COLO668 (cell line): ENCODE measurements at regions not wholly inside any gene's neighbourhood (a gene's known extent, or its start where the extent isn't known, plus 50 kb on each side); places are given as distances from the start of the nearest gene placed in this dataset.

Experiments used
- DNase-seq: peaks from one replicate; lab custom pipeline; 2025; ENCODE audit not compliant: unreplicated experiment; lab: John Stamatoyannopoulos, UW

- no peak for DNase-seq
Observed at GRCh38 chr11:88448131-88448670, 110.7 kb upstream of the CTSC start.

- DNase-seq: no peak
Observed at GRCh38 chr11:88447281-88447680, 109.7 kb upstream of the CTSC start.

GRCh38 chr11:88439356-88439755 lies 101.8 kb upstream of the CTSC start:
- no peak for DNase-seq

GRCh38 chr11:88438721-88439120 lies 101.2 kb upstream of the CTSC start:
- DNase-seq: no peak

GRCh38 chr11:88435415-88435814 lies 97.9 kb upstream of the CTSC start:
- DNase-seq: no peak

- DNase-seq: no peak
Observed at GRCh38 chr11:88434333-88434976, 96.9 kb upstream of the CTSC start.

- no peak for DNase-seq
Observed at GRCh38 chr11:88433536-88434230, 96.1 kb upstream of the CTSC start.

- no peak for DNase-seq
Observed at GRCh38 chr11:88431675-88432341, 94.3 kb upstream of the CTSC start.

GRCh38 chr11:88428959-88429358 lies 91.4 kb upstream of the CTSC start:
- DNase-seq: no peak

- no peak for DNase-seq
Observed at GRCh38 chr11:88427719-88428118, 90.2 kb upstream of the CTSC start.

GRCh38 chr11:88424881-88425280 lies 87.3 kb upstream of the CTSC start:
- no peak for DNase-seq

GRCh38 chr11:88421530-88421929 lies 84.0 kb upstream of the CTSC start:
- no peak for DNase-seq

GRCh38 chr11:88420165-88420791 lies 82.7 kb upstream of the CTSC start:
- no peak for DNase-seq

- DNase-seq: peak; percentile 4
Observed at GRCh38 chr11:88418508-88418907, 81.0 kb upstream of the CTSC start.

- no peak for DNase-seq
Observed at GRCh38 chr11:88415495-88415894, 78.0 kb upstream of the CTSC start.

GRCh38 chr11:88414981-88415413 lies 77.5 kb upstream of the CTSC start:
- no peak for DNase-seq

- DNase-seq: no peak
Observed at GRCh38 chr11:88414385-88414861, 76.9 kb upstream of the CTSC start.

- DNase-seq: no peak
Observed at GRCh38 chr11:88411265-88411664, 73.7 kb upstream of the CTSC start.

- DNase-seq: no peak
Observed at GRCh38 chr11:88410656-88411055, 73.1 kb upstream of the CTSC start.

GRCh38 chr11:88410056-88410455 lies 72.5 kb upstream of the CTSC start:
- DNase-seq: no peak

- DNase-seq: no peak
Observed at GRCh38 chr11:88406876-88407275, 69.3 kb upstream of the CTSC start.
